Medulla oblongata (tissue), 1 donor: ENCODE measurements at regions not wholly inside any gene's neighbourhood (a gene's known extent, or its start where the extent isn't known, plus 50 kb on each side); places are given as distances from the start of the nearest gene placed in this dataset.

Experiments used
- DNase-seq: peaks from one replicate; pipeline ENCODE4 v3.0.0-alpha.2; 2015; ENCODE audit errors: extremely low spot score

GRCh38 chr18:56128153-56128791 lies 510.1 kb downstream of the TXNL1 start:
- no peak for DNase-seq

- DNase-seq = no peak
Measured at GRCh38 chr18:56127322-56128099, 510.9 kb downstream of the TXNL1 start.

- DNase-seq = no peak
Measured at GRCh38 chr18:56124186-56124585, 514.2 kb downstream of the TXNL1 start.

GRCh38 chr18:56121669-56122068 lies 516.7 kb downstream of the TXNL1 start:
- no peak for DNase-seq

GRCh38 chr18:56120782-56121181 lies 517.6 kb downstream of the TXNL1 start:
- DNase-seq = no peak

GRCh38 chr18:56119681-56120080 lies 518.7 kb downstream of the TXNL1 start:
- peak; percentile 13 for DNase-seq

GRCh38 chr18:56118422-56118821 lies 520.0 kb downstream of the TXNL1 start:
- no peak for DNase-seq

- peak; percentile 37 for DNase-seq
Measured at GRCh38 chr18:56115071-56116015, 523.0 kb downstream of the TXNL1 start.

- DNase-seq = no peak
Measured at GRCh38 chr18:56112984-56113383, 525.0 kb upstream of the TCF4 start.

- no peak for DNase-seq
Measured at GRCh38 chr18:56112013-56112749, 524.2 kb upstream of the TCF4 start.

GRCh38 chr18:56109757-56110156 lies 521.8 kb upstream of the TCF4 start:
- DNase-seq = no peak

- DNase-seq = no peak
Measured at GRCh38 chr18:56108478-56109367, 520.7 kb upstream of the TCF4 start.

- no peak for DNase-seq
Measured at GRCh38 chr18:56107821-56108477, 520.0 kb upstream of the TCF4 start.

- DNase-seq = no peak
Measured at GRCh38 chr18:56100090-56100722, 512.2 kb upstream of the TCF4 start.

GRCh38 chr18:56097621-56098020 lies 509.6 kb upstream of the TCF4 start:
- DNase-seq = no peak

- no peak for DNase-seq
Measured at GRCh38 chr18:56096861-56097260, 508.9 kb upstream of the TCF4 start.

- DNase-seq = peak; percentile 42
Measured at GRCh38 chr18:56089612-56090258, 501.7 kb upstream of the TCF4 start.

GRCh38 chr18:56086786-56087185 lies 498.8 kb upstream of the TCF4 start:
- no peak for DNase-seq

- DNase-seq = no peak
Measured at GRCh38 chr18:56086176-56086575, 498.2 kb upstream of the TCF4 start.
